Endothelial cell (in vitro differentiated cells): ENCODE measurements at regions not wholly inside any gene's neighbourhood (a gene's known extent, or its start where the extent isn't known, plus 50 kb on each side); places are given as distances from the start of the nearest gene placed in this dataset.

ENCODE experiments used
- DNase-seq: peaks from one replicate; pipeline ENCODE4 v3.0.0; 2021; ENCODE audit warnings: low spot score
- H3K27ac Mint-ChIP-seq: one replicate; pipeline ENCODE4 v1.8.0; 2021; ENCODE audit warnings: mixed read lengths, inconsistent platforms; ENCODE audit not compliant: unreplicated experiment
- H3K27me3 Mint-ChIP-seq: one replicate; pipeline ENCODE4 v1.8.0; 2021; ENCODE audit warnings: mild to moderate bottlenecking, moderate library complexity, mixed read lengths, inconsistent platforms; ENCODE audit not compliant: unreplicated experiment
- H3K36me3 Mint-ChIP-seq: one replicate; pipeline ENCODE4 v1.8.0; 2021; ENCODE audit warnings: mild to moderate bottlenecking, low read depth, mixed read lengths, inconsistent platforms; ENCODE audit not compliant: unreplicated experiment
- H3K4me1 Mint-ChIP-seq: one replicate; pipeline ENCODE4 v1.8.0; 2021; ENCODE audit warnings: mild to moderate bottlenecking, mixed read lengths, inconsistent platforms; ENCODE audit not compliant: unreplicated experiment
- H3K4me3 Mint-ChIP-seq: one replicate; pipeline ENCODE4 v1.8.0; 2021; ENCODE audit warnings: mild to moderate bottlenecking, mixed read lengths, inconsistent platforms; ENCODE audit not compliant: unreplicated experiment
- H3K9me3 Mint-ChIP-seq: one replicate; pipeline ENCODE4 v1.8.0; 2021; ENCODE audit warnings: mixed read lengths, inconsistent platforms; ENCODE audit not compliant: unreplicated experiment
- CTCF ChIP-seq: fragments of 200-600 bp; sonication (generic); IDR thresholded peaks from one replicate; pipeline ENCODE4 v1.5.0; 2021; ENCODE audit warnings: antibody characterized with exemption; ENCODE audit not compliant: unreplicated experiment

- no peak for DNase-seq
- Mint-ChIP-seq H3K4me3 (no peak overlapping the region), H3K4me1 (no peaks in the 10 kb centered on the region), H3K9me3 (no peaks in the 10 kb centered on the region), H3K36me3 (no peaks in the 10 kb centered on the region), H3K27me3 (no peaks in the 10 kb centered on the region), H3K27ac (no peak overlapping the region)
- TF ChIP-seq CTCF: no peak
Observed at GRCh38 chr13:72530471-72530870, 197.0 kb downstream of the MZT1 start.

GRCh38 chr13:72527333-72527732 lies 200.1 kb downstream of the MZT1 start:
- Mint-ChIP-seq H3K9me3 (no peaks in the 10 kb centered on the region), H3K27me3 (peaks cover 1% of the 10 kb centered on the region), H3K4me3 (no peak overlapping the region), H3K4me1 (peaks cover 6% of the 10 kb centered on the region), H3K36me3 (no peaks in the 10 kb centered on the region), H3K27ac (no peak overlapping the region)
- TF ChIP-seq CTCF: no peak
- no peak for DNase-seq

GRCh38 chr13:72523593-72523992 lies 203.8 kb downstream of the MZT1 start:
- Mint-ChIP-seq H3K4me3 (no peak overlapping the region), H3K4me1 (peaks cover 17% of the 10 kb centered on the region), H3K27ac (no peak overlapping the region), H3K36me3 (no peaks in the 10 kb centered on the region), H3K27me3 (peaks cover 1% of the 10 kb centered on the region), H3K9me3 (no peaks in the 10 kb centered on the region)
- TF ChIP-seq CTCF: no peak
- DNase-seq: no peak

- H3K36me3 Mint-ChIP-seq: no peaks in the 10 kb centered on the region
- no peak for DNase-seq
- TF ChIP-seq CTCF: no peak
- no peak overlapping the region for H3K27ac Mint-ChIP-seq
- H3K9me3 Mint-ChIP-seq: no peaks in the 10 kb centered on the region
- peaks cover 17% of the 10 kb centered on the region for H3K4me1 Mint-ChIP-seq
- peaks cover 1% of the 10 kb centered on the region for H3K27me3 Mint-ChIP-seq
- H3K4me3 Mint-ChIP-seq: no peak overlapping the region
Observed at GRCh38 chr13:72523049-72523448, 204.4 kb downstream of the MZT1 start.

- no peak overlapping the region for H3K27ac Mint-ChIP-seq
- H3K4me1 Mint-ChIP-seq: peaks cover 17% of the 10 kb centered on the region
- TF ChIP-seq CTCF: no peak
- no peaks in the 10 kb centered on the region for H3K9me3 Mint-ChIP-seq
- peaks cover 1% of the 10 kb centered on the region for H3K27me3 Mint-ChIP-seq
- no peak for DNase-seq
- no peak overlapping the region for H3K4me3 Mint-ChIP-seq
- H3K36me3 Mint-ChIP-seq: no peaks in the 10 kb centered on the region
Observed at GRCh38 chr13:72521940-72522661, 205.3 kb downstream of the MZT1 start.
